Stimulated activated CD8-positive, alpha-beta memory T cell treated with anti-CD3 and anti-CD28 coated beads, Interleukin-12 subunit alpha, Interleukin-12 subunit beta, amount 100 ng/mL, for 4 hours (primary cell): ENCODE measurements at regions not wholly inside any gene's neighbourhood (a gene's known extent, or its start where the extent isn't known, plus 50 kb on each side); places are given as distances from the start of the nearest gene placed in this dataset.

Source experiments
- DNase-seq: peaks from one replicate; pipeline ENCODE4 v3.0.0-alpha.2; 2020; ENCODE audit warnings: low read depth

- no peak for DNase-seq
These were observed 445.0 kb downstream of the SPRY1 start for GRCh38 chr4:123841447-123842121.

- no peak for DNase-seq
These were observed 446.5 kb downstream of the SPRY1 start for GRCh38 chr4:123843137-123843536.

- no peak for DNase-seq
These were observed 447.8 kb downstream of the SPRY1 start for GRCh38 chr4:123844374-123844773.

GRCh38 chr4:123846092-123846491, 449.5 kb downstream of the SPRY1 start:
- DNase-seq: no peak

GRCh38 chr4:123846561-123846960, 450.0 kb downstream of the SPRY1 start:
- DNase-seq: no peak

- no peak for DNase-seq
These were observed 452.0 kb downstream of the SPRY1 start for GRCh38 chr4:123848606-123849005.

GRCh38 chr4:123849495-123849894, 452.9 kb downstream of the SPRY1 start:
- no peak for DNase-seq

GRCh38 chr4:123851521-123851920, 454.9 kb downstream of the SPRY1 start:
- no peak for DNase-seq

GRCh38 chr4:123853651-123854050, 457.1 kb downstream of the SPRY1 start:
- DNase-seq: no peak

GRCh38 chr4:123856689-123857545, 460.3 kb downstream of the SPRY1 start:
- DNase-seq: no peak

- no peak for DNase-seq
These were observed 461.9 kb downstream of the SPRY1 start for GRCh38 chr4:123858465-123858864.

GRCh38 chr4:123862812-123863211, 466.2 kb downstream of the SPRY1 start:
- no peak for DNase-seq

GRCh38 chr4:123866796-123867195, 470.2 kb downstream of the SPRY1 start:
- no peak for DNase-seq

GRCh38 chr4:123867910-123868587, 471.5 kb downstream of the SPRY1 start:
- no peak for DNase-seq

- no peak for DNase-seq
These were observed 473.0 kb downstream of the SPRY1 start for GRCh38 chr4:123869286-123870215.

- DNase-seq: no peak
These were observed 473.8 kb downstream of the SPRY1 start for GRCh38 chr4:123870216-123870876.

GRCh38 chr4:123871341-123871740, 474.7 kb downstream of the SPRY1 start:
- DNase-seq: no peak

- no peak for DNase-seq
These were observed 477.5 kb downstream of the SPRY1 start for GRCh38 chr4:123874063-123874462.

GRCh38 chr4:123876143-123876542, 479.5 kb downstream of the SPRY1 start:
- DNase-seq: no peak

GRCh38 chr4:123876671-123877101, 480.1 kb downstream of the SPRY1 start:
- DNase-seq: no peak

- DNase-seq: no peak
These were observed 481.0 kb downstream of the SPRY1 start for GRCh38 chr4:123877551-123877950.
